Lower lobe of right lung (tissue), 2 donors: ENCODE measurements at regions not wholly inside any gene's neighbourhood (a gene's known extent, or its start where the extent isn't known, plus 50 kb on each side); places are given as distances from the start of the nearest gene placed in this dataset.

Experiments used
- ATAC-seq, 2 donors: fragments of 200-7000 bp; cut with Tn5 transposase; one replicate each; pipeline ENCODE4 v1.9.1; 2020 to 2022; ENCODE audit warnings: mild to moderate bottlenecking in 2 of 2, moderate library complexity in 2 of 2
- DNase-seq: peaks from one replicate; pipeline ENCODE4 v3.0.0-alpha.2; 2020
- H3K27ac ChIP-seq: fragments of 200-600 bp; one replicate; pipeline ENCODE4 v1.8.0; 2022
- H3K27me3 ChIP-seq: fragments of 200-600 bp; one replicate; pipeline ENCODE4 v1.8.0; 2022; ENCODE audit warnings: low read depth
- H3K36me3 ChIP-seq: fragments of 200-600 bp; one replicate; pipeline ENCODE4 v1.8.0; 2022; ENCODE audit warnings: mild to moderate bottlenecking
- H3K4me1 ChIP-seq: fragments of 200-600 bp; one replicate; pipeline ENCODE4 v1.8.0; 2022
- H3K4me3 ChIP-seq: fragments of 200-600 bp; one replicate; pipeline ENCODE4 v1.8.0; 2022; ENCODE audit warnings: mild to moderate bottlenecking
- H3K9me3 ChIP-seq: fragments of 200-600 bp; one replicate; pipeline ENCODE4 v1.8.0; 2022
- CTCF ChIP-seq: fragments of 200-600 bp; IDR thresholded peaks from one replicate; pipeline ENCODE4 v1.8.0; 2022; ENCODE audit warnings: antibody characterized with exemption, mild to moderate bottlenecking
- intact Hi-C: fragments of 100-400 bp; cut with DNase I; formaldehyde crosslinking; loops from one replicate; pipeline ENCODE4 v1.11.0; 2022
- donor health status: DM: no; HTN: yes; CAD: no; lungs with severe emphysema.

- Histone ChIP-seq H3K27me3 (no peaks in the 10 kb centered on the region), H3K9me3 (no peaks in the 10 kb centered on the region), H3K36me3 (no peaks in the 10 kb centered on the region), H3K4me3 (no peak overlapping the region), H3K4me1 (no peaks in the 10 kb centered on the region), H3K27ac (no peak overlapping the region)
- ATAC-seq, result peak in 1 of 2 donors; percentile 56
- TF ChIP-seq CTCF, result no peak
- intact Hi-C loops, result no loop called here
- DNase-seq, result no peak
These were observed 410.4 kb upstream of the CDH5 start for GRCh38 chr16:65956100-65956499.

DNA sequence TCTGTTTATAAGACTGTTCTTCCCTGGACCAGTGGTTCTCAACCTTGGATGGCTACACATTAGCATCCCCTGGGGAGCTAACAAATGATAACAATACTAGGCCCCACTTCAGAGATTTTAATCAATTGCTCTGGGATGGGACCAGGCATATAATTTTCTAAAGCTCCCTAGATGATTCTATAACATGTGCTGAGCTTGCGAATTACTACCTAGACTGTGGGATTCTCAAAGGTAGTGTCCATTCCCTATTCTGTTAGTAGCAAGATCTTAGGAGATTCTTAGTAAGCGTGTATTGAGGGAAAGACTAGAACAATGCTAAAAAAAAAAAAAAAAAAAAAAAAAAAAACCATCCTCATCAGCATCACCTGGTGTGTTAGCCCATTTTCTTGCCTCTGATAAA is 412.0 kb upstream of the CDH5 start:
- Histone ChIP-seq H3K4me1 (no peaks in the 10 kb centered on the region), H3K36me3 (no peaks in the 10 kb centered on the region), H3K27ac (no peak overlapping the region), H3K27me3 (no peaks in the 10 kb centered on the region), H3K9me3 (no peaks in the 10 kb centered on the region), H3K4me3 (no peak overlapping the region)
- TF ChIP-seq CTCF, result no peak
- ATAC-seq (no peak), DNase-seq (no peak)
- intact Hi-C loops, result no loop called here

GRCh38 chr16:65950211-65950610 is 416.3 kb upstream of the CDH5 start:
- Histone ChIP-seq H3K9me3 (no peaks in the 10 kb centered on the region), H3K4me3 (no peak overlapping the region), H3K36me3 (no peaks in the 10 kb centered on the region), H3K27me3 (no peaks in the 10 kb centered on the region), H3K27ac (no peak overlapping the region), H3K4me1 (no peaks in the 10 kb centered on the region)
- DNase-seq (no peak), ATAC-seq (no peak)
- intact Hi-C loops, result no loop called here
- TF ChIP-seq CTCF, result no peak

GRCh38 chr16:65948361-65948760 is 418.1 kb upstream of the CDH5 start:
- no peak for ATAC-seq
- intact Hi-C loops, result no loop called here
- TF ChIP-seq CTCF, result no peak
- Histone ChIP-seq H3K27me3 (no peaks in the 10 kb centered on the region), H3K36me3 (no peaks in the 10 kb centered on the region), H3K4me3 (no peak overlapping the region), H3K9me3 (no peaks in the 10 kb centered on the region), H3K27ac (no peak overlapping the region), H3K4me1 (no peaks in the 10 kb centered on the region)
- no peak for DNase-seq

DNA sequence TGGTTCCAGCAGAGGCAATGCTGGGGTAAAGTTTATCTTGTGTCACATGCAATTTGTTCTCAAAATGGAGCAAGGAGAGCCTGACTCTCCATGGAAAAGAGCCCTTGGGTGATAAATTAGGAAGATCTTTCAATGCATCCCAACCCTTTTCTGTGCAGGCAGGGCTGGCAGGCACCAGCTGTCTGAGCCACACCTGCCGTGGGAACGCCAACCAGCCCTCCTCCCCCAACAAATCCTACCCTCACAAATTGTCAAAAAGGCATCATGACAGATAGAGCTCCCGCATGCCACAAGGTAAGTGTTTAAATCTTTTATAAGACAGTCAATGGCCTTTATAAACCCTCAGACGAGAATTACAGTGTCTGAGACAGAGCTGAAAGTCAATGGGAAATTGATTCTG is 418.5 kb upstream of the CDH5 start:
- Histone ChIP-seq H3K36me3 (no peaks in the 10 kb centered on the region), H3K4me3 (no peak overlapping the region), H3K27me3 (no peaks in the 10 kb centered on the region), H3K27ac (no peak overlapping the region), H3K4me1 (no peaks in the 10 kb centered on the region), H3K9me3 (no peaks in the 10 kb centered on the region)
- DNase-seq (no peak), ATAC-seq (no peak)
- intact Hi-C loops, result no loop called here
- no peak for TF ChIP-seq CTCF

- Histone ChIP-seq H3K4me1 (no peaks in the 10 kb centered on the region), H3K36me3 (no peaks in the 10 kb centered on the region), H3K27me3 (no peaks in the 10 kb centered on the region), H3K27ac (no peak overlapping the region), H3K4me3 (no peak overlapping the region), H3K9me3 (no peaks in the 10 kb centered on the region)
- intact Hi-C loops, result no loop called here
- TF ChIP-seq CTCF, result no peak
- no peak for ATAC-seq
- no peak for DNase-seq
These were observed 421.0 kb upstream of the CDH5 start for GRCh38 chr16:65945493-65945892.
